COR-L47 (cell line): ENCODE measurements at regions not wholly inside any gene's neighbourhood (a gene's known extent, or its start where the extent isn't known, plus 50 kb on each side); places are given as distances from the start of the nearest gene placed in this dataset.
"Not testable (repeated sequence)": the region's sequence is repeated elsewhere in the genome, so short reads cannot be mapped to it uniquely, and the experiment has no call there.

Source experiments
- DNase-seq: peaks from one replicate; lab custom pipeline; 2025; lab: John Stamatoyannopoulos, UW

DNA sequence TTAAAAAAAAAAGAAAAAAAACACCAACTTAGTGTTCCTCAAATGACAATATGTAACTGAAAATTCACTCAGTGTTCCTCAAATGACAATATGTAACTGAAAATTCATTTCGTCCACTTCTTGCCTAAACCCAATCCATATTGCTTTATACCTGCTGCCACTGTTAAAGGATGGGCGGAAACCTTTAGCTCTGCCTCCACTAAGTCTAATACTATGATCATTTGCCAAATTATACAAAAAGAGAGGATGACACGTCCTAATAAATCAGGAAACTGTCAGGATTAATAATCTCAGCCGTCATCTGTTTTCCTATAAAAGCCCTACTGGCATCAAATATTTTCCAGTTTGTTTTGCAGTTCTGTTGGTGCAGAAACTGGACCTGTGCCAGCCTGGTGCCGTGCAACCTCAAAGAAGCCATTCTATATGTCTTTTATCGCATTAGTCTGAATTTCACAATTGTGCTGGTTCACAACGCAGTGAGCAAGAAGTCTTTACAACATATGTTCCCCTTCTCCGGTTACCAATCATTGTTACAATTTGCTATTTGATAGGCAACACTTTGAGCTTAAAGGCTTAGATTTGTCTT, 160.4 kb upstream of the KCNH8 start:
- DNase-seq: peak; percentile 7

DNA sequence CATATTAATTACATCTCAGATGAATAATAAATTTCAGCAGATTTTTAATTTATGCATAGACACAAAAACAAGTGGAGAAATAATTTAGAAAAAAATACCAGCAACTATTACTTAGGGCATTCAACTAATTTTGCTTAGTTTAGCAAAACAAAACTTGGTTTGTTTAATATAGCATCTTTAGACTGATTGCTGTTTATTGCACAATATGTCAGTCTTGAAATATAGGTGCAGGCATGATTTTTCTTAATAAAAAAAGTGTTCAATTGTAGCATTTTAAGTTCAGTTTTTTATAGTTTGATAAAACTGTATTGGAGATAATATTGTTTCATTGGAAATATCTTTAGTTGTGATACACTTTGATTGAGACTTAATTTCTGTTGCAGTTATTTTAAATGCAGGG, 161.2 kb upstream of the KCNH8 start:
- DNase-seq: no peak

DNA sequence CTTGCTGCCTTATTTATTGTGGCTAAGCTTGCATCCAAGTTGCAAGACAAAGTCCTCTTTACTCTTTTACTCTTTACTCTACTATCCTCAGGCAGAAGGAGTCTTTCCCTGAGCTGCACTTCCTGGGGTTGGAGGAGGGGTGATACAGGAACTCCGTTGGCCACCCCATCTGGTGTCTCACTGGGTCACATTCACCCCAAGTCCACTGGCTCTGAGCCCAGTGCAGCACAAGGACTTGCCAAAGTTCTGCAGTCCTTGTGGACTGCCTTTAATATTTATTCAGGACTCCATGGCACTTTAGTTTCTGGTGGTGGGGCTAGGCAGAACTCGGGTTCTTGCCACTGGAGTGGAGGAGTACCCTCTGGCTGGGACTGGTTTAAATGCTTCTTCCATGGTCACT, 165.4 kb upstream of the KCNH8 start:
- DNase-seq: no peak

DNA sequence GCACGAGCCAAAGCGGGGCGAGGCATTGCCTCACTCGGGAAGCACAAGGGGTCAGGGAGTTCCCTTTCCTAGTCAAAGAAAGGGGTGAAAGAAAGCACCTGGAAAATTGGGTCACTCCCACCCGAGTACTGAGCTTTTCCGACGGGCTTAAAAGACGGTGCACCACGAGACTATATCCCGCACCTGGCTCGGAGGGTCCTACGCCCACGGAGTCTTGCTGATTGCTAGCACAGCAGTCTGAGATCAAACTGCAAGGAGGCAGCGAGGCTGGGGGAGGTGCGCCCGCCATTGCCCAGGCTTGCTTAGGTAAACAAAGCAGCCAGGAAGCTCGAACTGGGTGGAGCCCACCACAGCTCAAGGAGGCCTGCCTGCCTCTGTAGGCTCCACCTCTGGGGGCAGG, 172.2 kb upstream of the KCNH8 start:
- not testable (repeated sequence) for DNase-seq

DNA sequence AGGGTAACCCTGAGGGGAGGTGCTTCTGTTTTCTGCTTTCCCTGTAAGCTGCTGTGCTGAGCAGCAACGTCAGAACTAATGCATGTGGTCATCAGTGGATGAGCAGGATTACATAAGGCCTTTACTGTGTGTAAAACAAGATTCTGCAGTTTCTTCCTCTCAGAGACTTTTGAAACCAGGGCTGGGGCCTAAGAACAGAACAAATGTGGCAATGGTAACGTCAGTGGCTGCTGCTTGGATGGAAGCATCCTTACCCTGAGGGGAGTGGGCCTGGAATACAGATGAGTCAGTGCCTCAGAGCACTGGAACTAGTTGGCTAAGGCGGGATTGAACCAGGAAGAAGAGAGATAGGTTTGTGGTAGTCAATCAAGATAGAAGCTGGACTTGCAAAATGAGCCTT, 180.2 kb upstream of the KCNH8 start:
- no peak for DNase-seq

DNA sequence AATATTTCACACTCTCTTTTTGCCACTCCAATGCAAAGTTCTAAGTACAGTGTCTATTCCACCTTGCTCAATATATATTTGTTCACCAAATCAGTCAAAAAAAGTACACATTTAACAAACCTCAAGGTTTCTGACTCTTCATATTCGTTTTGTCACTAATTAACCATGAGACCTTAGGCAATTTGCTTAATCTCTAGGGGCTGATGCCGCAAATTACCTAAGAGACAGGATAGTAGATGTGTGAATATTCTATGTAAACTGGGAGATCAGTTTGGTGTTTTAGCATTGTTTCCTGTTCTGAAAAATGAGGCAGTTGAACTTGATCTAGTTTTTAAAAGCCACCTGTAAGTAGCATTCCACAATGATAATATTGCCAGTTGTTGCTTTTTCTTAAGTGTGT, 182.5 kb upstream of the KCNH8 start:
- DNase-seq: no peak

DNA sequence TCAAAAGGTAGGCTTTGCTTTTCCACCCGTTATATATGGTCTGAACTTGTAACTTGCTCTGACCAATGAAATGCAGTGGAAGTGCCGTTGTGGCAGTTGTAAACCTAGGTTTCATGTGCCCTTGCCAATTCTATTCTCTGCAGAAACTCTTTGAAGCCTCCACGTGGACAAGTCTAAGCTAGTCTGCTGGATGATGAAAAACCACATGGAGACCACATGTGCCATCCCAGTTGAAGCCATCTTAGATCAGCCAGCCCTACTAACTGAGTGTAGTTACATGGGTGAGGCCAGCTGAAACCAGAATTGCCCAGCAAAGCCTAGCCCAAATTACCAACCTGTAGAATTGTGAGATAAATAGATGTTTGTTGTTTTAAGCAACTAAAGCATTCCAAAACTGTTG, 183.7 kb upstream of the KCNH8 start:
- no peak for DNase-seq

DNA sequence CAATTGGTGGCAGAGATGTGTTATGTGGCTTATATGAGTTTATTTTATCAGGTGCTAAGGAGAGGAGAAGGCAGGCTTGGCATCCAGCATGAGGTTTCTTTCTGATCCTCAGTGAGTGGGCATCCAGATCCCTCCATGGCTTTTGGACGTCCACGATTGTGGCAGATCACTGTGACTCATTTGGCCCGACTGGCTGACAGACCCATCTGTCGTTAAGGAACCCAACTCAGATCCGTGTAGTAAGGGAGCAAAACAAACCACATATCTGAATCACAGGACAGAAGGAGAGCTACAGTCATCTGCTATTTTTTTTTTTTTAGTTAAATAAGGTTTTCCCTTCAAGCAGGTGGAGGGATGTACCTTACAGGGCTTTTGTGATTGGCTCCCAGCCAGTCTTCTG, 197.0 kb upstream of the KCNH8 start:
- no peak for DNase-seq

DNA sequence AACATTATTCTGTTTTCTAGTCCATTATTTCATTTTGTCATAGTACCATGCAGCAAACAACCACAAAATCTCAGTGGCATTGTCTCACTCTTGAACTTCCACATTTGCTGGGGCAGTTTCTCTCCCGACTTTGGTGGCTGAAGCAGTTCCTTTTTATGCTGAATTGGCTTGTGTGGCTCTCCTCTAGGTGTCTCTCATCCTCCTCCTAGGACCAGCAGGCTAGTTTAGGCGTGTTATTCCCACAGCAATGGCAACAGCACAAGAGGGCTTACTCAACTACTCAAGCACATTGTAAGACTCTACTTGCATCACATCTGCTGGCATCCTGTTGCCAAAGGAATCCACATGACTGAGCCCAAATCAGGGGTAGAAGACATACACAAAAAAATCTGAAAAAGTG, 201.8 kb upstream of the KCNH8 start:
- no peak for DNase-seq

DNA sequence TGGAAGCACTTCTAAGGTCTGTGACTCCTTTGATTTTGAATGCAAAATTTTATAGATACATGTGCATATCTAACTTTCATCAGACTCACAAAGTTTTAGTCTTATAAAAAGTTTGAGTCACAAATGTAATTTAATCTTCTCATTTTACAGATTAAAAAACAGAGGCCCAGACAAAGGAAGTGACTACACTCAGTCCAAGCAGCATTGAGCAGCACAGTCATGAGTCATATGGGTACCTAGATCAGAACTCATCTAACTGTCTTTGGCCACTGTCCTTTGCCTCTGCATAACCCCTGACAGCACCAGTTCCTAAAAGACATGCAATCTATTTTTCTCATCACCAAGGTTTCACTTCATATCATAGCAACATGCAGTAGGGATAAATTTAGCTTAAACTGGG, 210.7 kb upstream of the KCNH8 start:
- DNase-seq: no peak

DNA sequence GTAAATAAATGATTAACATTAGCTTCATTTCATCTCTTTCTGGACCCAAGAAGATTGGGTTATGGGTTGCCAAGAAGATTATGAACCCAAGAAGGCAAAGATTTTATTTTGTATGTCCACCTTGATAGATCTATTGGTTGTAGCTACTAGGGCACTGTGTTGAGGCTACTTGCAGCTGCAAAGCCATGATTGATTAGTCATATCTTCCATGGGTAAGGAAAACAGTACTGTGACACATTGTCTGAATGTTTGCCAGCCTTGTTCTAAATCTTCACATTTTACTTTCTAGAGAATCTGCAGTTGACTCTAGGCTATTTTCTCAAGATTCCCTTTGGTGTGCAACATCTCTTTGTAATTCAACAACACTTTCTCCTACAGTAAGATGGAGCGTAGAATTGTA, 229.2 kb upstream of the KCNH8 start:
- no peak for DNase-seq

DNA sequence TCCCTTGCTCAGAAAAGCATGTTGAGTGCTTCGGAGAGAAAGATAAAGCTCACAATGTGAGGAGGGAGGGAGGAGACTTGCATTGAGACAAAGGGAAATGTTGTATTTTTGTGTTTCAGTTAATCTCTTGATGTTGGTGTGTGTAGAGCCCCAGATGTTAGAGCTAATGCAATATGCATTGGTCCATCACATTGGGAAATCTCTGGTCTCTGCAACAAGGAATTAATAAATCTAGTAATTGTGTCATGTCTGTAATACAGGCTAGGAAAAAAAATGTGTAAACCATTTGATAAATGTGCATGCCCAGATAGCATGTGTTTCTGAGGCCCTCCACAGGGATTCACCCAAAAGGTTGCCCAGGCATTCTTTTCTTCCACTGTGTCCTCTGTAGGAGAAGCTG, 230.4 kb upstream of the KCNH8 start:
- DNase-seq: no peak

DNA sequence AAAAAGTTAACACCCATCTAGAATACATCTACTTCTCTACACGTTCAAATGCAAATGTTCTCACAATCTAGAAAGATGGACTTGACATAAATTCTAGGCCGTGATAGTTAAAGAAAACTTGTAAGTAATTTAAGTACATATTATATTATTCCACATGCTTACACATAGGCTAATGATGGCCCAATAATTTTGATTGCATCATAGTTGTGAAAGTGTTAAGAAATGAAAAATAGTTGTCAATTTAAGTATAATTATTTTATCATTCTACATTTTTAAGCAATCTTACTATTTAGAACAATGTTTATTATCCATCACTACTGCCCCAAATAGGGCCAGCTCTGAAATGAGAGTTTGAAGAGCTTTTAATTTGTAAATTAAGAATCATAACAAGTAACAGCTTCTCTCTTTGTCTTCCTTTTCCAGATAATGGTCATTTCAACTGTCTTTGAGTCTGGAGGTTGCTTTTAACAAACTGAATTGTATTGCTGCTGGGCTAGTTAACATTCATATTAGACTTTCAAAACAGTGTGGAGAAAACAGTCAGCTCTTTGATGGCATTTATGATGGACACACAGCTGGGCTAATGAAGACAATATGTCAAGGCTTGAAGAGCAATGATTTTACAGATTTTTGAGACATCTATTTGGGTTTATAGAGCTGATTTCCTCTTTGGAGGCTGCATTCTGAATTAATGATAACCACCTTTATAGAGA, 246.1 kb upstream of the KCNH8 start:
- no peak for DNase-seq

DNA sequence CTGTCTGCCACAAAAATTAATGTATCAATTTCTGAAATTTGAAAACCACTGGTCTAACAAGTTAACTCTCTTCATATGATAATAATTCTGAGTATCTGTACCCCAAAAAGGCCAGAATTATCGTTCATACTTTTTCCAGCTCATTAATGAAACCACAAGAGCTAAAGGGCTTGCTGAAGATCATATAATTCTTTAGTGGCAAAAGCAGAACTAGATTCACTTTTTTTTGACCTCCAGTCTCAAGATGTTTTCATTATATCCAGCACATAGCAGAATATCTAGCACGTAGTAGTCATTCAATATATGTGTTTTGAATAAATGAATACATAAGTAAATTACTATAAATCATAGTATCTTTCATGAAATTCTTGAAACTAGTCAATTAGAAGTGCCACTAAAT, 246.7 kb upstream of the KCNH8 start:
- DNase-seq: no peak

DNA sequence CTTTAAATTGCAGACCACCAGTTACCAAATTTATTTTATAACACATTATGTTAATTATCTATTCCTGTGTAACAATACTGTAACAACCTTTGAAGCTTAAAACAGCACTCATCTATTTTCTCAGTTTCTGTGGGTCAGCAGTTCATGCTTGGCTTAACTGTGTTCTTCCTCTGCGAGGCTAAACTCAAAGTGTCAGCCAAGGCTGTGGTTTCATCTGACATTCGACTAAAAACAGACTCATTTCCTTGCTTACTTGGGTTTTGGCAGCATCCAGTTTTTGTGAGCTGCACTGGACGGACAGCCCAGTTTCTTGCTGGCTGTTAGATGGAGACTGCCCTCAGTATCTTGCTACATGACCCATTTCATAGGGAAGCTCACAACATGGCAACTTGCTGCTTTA, 247.3 kb upstream of the KCNH8 start:
- DNase-seq: no peak

DNA sequence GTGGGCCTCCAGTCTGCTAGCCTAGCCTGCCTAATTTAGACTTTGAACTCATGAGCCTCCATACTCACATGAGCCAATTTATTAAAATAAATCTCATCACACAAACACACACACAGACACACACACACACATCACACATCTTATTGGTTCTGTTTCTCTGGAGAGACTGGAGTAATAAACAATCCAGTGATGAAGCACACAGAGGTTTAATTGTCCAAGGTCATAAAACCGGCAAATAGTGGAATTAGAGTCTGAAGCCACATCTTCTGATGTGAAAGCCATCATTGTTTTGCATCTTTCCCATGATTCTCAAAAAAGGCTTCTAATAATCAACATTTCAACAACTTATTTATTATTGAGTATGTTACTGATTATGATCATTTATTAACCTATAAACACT, 249.4 kb upstream of the KCNH8 start:
- no peak for DNase-seq

DNA sequence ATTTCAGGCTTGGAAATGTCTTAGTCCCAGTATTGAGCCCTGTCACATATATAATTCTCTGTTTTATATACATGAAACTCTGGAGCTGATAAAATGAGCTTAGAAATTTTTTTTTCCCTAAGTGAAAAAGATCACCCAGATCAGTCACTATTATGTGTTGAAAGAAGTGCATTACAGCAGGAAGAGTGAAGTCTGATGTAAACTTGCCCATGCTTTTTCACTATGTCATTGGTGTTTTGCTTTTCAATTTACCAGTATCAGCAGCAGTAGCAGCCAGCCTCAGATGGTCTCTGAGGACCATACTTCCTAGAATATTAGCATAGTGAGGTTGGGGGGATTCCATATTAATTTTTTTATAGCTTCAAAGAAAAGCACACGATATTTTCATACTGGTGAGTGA, 255.6 kb upstream of the KCNH8 start:
- DNase-seq: no peak

DNA sequence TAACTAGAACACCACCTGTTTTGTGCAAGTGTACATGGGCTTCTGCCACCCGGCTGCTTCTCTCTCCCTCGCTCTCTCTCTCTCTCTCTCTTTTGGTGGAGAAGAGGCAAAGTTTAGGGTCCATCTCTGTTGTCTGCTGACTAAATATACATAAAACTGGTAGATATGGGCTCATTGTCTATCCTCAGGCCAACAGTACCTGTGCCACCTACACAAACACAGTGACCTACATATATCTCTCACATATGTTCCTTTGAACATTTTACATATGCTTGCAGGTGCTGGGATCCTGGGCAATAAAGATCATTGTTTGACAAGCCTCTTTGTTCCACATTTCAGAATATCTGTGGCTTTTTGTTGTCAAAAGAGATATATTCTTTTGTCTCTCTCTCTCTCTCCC, 256.3 kb upstream of the KCNH8 start:
- DNase-seq: no peak

DNA sequence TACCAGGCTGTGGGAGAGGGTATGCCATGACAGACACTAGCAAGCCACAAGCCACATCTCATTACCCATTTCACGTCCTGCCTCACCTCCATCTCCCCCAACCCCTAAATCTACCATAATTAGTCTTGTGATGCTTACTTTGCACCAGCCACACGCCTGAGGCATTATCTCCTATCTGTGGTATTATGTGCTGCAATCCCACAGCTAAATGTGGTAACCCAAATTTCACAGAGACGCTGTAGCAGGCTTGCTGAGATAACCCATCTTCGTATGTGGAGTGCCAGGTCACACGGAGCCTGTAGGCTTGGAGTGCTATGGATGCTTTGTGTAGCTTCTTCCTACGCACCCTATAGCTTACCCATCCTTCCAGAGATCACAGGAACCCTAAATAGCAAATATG, 256.7 kb upstream of the KCNH8 start:
- no peak for DNase-seq

DNA sequence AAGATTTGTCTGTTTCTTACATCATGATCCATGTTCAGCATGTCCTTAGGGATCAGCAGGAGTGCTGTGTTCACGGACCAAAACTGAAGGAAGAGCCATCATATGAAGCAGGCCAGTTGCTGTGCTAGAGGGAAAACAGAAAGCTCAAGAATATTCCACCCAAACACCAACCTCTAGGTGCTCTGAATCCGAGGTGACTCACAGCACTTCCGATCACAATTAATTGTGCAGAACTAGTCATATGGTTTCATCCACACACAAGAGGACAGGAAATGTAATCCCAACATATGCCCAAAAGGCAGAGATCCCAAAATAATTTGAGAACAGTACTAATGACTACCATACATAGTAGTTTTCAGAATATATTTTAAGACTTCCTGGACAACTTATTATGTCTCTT, 257.9 kb upstream of the KCNH8 start:
- DNase-seq: no peak

DNA sequence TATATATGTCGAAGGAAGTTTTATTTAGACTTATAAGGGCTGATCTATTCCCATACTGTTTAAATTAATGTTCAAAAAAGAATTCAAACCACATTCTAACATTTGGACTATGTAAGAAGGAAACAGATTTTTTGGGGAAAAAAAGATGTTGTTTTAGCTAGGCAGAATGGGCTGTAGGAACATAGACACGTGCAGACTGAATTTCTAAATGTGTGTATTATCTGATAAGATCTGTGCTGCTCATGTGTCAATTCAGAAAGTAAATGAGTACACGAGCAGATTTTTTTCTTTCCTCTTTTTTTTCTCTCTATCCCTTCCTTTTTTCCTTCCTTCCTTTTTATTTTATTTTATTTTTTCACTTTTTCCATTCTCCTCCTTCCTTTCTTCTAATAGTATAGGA, 259.5 kb upstream of the KCNH8 start:
- no peak for DNase-seq

DNA sequence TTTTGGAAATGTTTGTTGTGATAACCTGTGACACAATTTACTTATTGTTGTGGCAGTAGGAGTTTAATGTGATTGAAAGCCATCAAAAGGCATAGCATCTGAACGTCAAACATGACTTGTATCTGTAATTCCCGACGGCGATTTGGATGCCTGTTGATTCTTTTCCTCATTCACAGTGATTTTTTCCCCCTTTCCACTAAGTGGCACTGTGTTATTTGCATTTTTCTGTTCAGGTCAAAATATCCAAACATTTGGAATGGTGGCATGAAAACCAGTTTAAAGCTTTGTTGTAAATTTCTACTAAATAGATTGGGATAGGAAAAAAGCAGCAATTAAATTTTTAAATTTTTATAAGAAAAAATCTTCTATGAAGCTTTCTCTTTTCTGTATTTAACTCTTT, 259.9 kb upstream of the KCNH8 start:
- no peak for DNase-seq

DNA sequence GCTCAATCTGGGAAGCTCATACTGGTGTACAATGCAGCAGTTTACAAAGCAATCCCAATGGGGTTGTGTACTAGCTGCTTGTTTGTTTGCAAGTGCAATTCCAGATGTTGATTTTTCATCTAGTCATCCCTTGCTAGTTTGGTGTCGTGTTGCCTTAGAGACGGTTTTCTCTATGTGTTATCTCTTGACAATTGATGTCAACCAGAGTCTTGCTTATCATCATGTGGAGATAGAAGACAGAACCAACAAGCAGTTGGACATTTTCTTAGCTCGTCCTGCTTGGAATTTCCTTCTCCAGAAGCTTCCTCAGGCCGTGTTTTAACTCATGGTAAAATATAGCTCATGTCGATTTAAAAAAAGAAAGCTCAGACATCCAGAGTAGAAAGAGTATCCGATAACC, 262.0 kb upstream of the KCNH8 start:
- DNase-seq: no peak

DNA sequence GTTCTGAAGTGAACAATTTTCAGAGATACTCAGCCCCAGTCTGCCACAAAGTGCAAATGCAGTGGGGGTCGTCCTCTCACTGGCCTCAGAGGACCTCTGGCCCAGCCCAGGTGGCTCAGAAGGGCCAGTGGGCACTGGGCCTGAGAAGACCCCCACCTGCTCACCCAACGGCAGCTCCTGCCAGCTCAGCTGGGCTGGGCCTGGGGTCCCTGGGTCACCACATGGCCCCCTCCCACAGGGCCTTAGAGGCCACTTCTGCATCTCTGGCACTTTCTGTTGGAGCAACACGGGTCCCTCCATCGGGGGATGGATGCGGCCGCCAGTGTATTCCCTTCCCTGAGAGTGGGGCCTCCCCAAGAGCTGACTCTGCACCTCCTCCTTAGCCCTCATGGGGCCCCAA, 262.7 kb upstream of the KCNH8 start:
- DNase-seq: no peak
